ENCODE measurements at regions not wholly inside any gene's neighbourhood (a gene's known extent, or its start where the extent isn't known, plus 50 kb on each side); places are given as distances from the start of the nearest gene placed in this dataset.

DNA sequence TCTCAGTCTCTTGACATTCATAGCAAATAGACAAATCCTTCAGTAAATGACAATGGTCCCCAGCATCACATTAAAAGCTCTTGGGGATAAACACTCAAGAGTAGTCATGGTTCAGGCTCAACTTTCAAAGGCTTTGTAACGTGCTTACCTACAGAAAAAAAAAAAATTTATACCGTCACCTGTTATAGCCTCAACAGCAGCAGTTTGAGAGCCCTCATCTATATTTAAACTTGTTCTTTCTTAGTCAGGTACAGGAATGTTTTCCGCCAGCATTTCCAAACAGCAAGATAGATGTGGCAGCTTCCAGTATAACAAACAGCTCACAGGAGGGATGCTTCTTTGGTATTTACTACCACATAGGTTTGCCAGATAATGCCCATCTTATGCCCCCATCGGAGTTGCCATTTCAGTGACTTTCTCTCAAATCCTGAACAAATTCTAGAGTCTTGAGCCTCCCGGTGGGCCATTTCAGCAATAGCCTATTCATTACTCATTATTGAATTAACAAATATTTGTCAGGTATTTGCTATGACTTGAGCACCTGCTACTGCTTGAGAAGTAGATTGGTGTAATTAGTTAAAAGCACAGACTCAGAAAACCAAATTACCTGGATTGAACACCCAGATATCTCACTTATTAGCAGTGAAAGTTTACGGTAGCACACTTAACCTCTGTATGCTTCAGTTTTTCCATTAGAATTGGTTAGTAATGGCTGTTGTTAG is 470.0 kb downstream of the EBF1 start:
- Histone ChIP-seq H3K4me3 (replicated peaks; ENCODE audit: low read depth, low read length) (no peak overlapping the region), H3K27me3 (replicated peaks; ENCODE audit: control insufficient read depth, insufficient read depth, low read length) (no peaks in the 10 kb centered on the region), H3K36me3 (ENCODE audit: control insufficient read depth, insufficient read depth, low read length) (no peaks in the 10 kb centered on the region)
- no peak for DNase-seq (ENCODE audit: extremely low read depth, insufficient read length)
- TF ChIP-seq, protein P1, sequence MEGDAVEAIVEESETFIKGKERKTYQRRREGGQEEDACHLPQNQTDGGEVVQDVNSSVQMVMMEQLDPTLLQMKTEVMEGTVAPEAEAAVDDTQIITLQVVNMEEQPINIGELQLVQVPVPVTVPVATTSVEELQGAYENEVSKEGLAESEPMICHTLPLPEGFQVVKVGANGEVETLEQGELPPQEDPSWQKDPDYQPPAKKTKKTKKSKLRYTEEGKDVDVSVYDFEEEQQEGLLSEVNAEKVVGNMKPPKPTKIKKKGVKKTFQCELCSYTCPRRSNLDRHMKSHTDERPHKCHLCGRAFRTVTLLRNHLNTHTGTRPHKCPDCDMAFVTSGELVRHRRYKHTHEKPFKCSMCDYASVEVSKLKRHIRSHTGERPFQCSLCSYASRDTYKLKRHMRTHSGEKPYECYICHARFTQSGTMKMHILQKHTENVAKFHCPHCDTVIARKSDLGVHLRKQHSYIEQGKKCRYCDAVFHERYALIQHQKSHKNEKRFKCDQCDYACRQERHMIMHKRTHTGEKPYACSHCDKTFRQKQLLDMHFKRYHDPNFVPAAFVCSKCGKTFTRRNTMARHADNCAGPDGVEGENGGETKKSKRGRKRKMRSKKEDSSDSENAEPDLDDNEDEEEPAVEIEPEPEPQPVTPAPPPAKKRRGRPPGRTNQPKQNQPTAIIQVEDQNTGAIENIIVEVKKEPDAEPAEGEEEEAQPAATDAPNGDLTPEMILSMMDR (IDR thresholded peaks at IDR 0.05; ENCODE audit: insufficient read depth, low read length, poor library complexity, severe bottlenecking): no peak

DNA sequence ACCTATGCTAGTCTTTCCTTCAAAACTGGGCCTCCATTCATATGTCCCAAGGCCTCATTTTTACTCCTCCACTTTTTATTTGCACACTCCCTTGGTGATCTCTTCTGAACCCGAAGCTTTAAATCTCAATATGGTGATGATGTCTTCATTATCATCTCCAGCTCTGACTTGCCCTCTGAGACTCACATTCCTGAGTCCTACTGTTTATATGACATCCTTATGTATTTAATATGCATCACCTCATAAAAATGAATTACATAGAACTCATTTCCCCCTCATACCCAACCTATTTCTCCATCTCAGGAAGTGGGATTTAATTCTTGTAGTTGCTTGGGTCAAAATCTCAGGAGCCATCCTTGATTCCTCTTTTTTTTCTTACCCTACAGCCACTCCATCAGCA is 473.0 kb downstream of the EBF1 start:
- no peak for DNase-seq (ENCODE audit: extremely low read depth, insufficient read length)
- H3K36me3 ChIP-seq (ENCODE audit: control insufficient read depth, insufficient read depth, low read length): no peaks in the 10 kb centered on the region
- no peak overlapping the region for H3K4me3 ChIP-seq (replicated peaks; ENCODE audit: low read depth, low read length)
- H3K27me3 ChIP-seq (replicated peaks; ENCODE audit: control insufficient read depth, insufficient read depth, low read length): no peaks in the 10 kb centered on the region
- TF ChIP-seq, protein P1 (IDR thresholded peaks at IDR 0.05; ENCODE audit: insufficient read depth, low read length, poor library complexity, severe bottlenecking): no peak

DNA sequence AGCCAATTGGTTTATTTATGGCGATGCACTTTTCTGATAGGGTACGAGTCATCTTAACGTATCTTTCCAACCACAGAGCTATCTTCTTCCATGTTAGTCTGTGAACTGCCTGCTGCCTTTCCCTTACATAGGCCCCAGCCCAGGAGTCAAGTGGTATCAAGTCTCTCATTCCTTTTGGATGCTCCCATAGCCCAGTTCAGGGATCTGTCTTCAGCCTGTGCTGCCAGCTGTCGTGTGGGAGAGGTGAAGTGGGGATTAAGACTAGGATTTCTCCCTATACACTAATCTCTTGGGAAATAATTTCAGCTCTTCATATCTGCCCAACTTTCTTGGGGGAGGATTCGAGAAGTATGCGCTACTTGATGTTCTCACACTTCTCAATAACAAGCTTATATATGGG is 475.7 kb downstream of the EBF1 start:
- no peak for DNase-seq (ENCODE audit: extremely low read depth, insufficient read length)
- Histone ChIP-seq H3K27me3 (replicated peaks; ENCODE audit: control insufficient read depth, insufficient read depth, low read length) (no peaks in the 10 kb centered on the region; the same call in 1 of the 2 replicates), H3K36me3 (ENCODE audit: control insufficient read depth, insufficient read depth, low read length) (no peaks in the 10 kb centered on the region), H3K4me3 (replicated peaks; ENCODE audit: low read depth, low read length) (no peak overlapping the region)
- TF ChIP-seq, protein P1 (IDR thresholded peaks at IDR 0.05; ENCODE audit: insufficient read depth, low read length, poor library complexity, severe bottlenecking): no peak

DNA sequence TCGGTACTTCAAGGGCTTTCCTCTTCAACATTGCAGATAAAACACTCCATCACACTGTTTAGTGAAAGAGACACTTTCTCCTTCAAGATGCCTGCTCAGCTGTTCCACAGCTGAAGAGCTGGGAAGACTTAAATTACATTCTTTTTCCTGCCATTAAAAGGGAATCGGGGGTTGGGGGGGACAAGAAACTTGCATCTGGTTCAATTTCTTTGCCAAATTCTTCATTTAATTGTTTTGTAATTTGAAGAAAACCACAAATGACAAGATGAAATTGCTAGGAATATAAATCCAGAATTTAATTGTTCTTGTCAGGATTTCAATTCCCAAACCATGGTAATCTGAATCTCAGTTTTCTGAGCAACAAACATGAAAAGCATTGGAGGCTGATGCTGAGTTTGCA is 478.3 kb downstream of the EBF1 start:
- no peak overlapping the region for H3K4me3 ChIP-seq (replicated peaks; ENCODE audit: low read depth, low read length)
- H3K27me3 ChIP-seq (replicated peaks; ENCODE audit: control insufficient read depth, insufficient read depth, low read length): no peaks in the 10 kb centered on the region; the same call in 1 of the 2 replicates
- H3K36me3 ChIP-seq (ENCODE audit: control insufficient read depth, insufficient read depth, low read length): no peaks in the 10 kb centered on the region
- no peak for DNase-seq (ENCODE audit: extremely low read depth, insufficient read length)
- TF ChIP-seq, protein P1 (IDR thresholded peaks at IDR 0.05; ENCODE audit: insufficient read depth, low read length, poor library complexity, severe bottlenecking): no peak

DNA sequence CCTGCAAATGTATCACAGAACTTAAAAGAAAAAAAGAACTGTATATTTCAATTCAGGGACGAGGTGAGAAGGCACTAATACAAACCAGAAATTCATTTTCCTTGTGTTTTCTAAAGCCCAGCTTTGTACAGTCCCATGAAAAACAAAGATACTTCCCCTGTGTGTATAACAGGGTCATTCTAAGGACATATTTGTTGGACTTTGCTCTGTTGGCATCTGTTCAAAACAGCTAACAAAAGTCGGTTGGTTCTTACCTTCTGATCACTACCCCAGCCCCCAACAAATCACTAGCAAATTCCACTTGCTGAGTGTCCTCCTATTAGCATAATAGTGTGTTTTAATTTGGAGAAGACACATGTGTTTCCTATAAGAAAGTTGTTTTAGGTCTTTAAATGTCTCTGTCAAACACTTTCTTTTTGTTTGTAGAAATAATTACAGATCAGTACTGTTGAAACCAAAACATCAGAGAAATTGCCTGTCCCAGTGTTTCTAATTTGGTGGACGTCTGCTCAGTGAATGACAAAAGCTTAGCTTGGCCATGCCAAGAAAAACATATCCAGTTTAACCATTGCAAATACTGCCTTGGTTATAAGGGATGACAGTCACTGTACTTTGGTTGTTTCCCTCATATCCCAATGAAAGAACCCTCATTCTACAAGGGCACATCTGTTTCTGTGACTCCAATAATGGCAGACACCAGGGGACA is 480.5 kb downstream of the EBF1 start:
- H3K27me3 ChIP-seq (replicated peaks; ENCODE audit: control insufficient read depth, insufficient read depth, low read length): no peaks in the 10 kb centered on the region; the same call in 1 of the 2 replicates
- no peak overlapping the region for H3K4me3 ChIP-seq (replicated peaks; ENCODE audit: low read depth, low read length)
- TF ChIP-seq, protein P1 (IDR thresholded peaks at IDR 0.05; ENCODE audit: insufficient read depth, low read length, poor library complexity, severe bottlenecking): no peak
- no peak for DNase-seq (ENCODE audit: extremely low read depth, insufficient read length)
- H3K36me3 ChIP-seq (ENCODE audit: control insufficient read depth, insufficient read depth, low read length): no peaks in the 10 kb centered on the region

Measured in GM06990 (cell line).